DND-41 (cell line): ENCODE measurements at regions not wholly inside any gene's neighbourhood (a gene's known extent, or its start where the extent isn't known, plus 50 kb on each side); places are given as distances from the start of the nearest gene placed in this dataset.

Experiments used
- CTCF ChIP-seq: IDR thresholded peaks from 2 replicates; pipeline ENCODE4 v1.5.1; 2012; ENCODE audit warnings: borderline replicate concordance, low read length, moderate library complexity, mild to moderate bottlenecking; ENCODE audit not compliant: poor library complexity, severe bottlenecking; ENCODE audit errors: extremely low read depth
- EZH2 ChIP-seq: IDR thresholded peaks from 3 replicates; pipeline ENCODE4 v1.6.1; 2012; ENCODE audit warnings: borderline replicate concordance, low read depth, mild to moderate bottlenecking, moderate library complexity, low read length, inconsistent platforms; ENCODE audit not compliant: severe bottlenecking

GRCh38 chr16:66164581-66165247 is 201.8 kb upstream of the CDH5 start:
- TF ChIP-seq CTCF = no peak
- no peak for TF ChIP-seq EZH2
